ENCODE measurements at regions not wholly inside any gene's neighbourhood (a gene's known extent, or its start where the extent isn't known, plus 50 kb on each side); places are given as distances from the start of the nearest gene placed in this dataset.

DNA sequence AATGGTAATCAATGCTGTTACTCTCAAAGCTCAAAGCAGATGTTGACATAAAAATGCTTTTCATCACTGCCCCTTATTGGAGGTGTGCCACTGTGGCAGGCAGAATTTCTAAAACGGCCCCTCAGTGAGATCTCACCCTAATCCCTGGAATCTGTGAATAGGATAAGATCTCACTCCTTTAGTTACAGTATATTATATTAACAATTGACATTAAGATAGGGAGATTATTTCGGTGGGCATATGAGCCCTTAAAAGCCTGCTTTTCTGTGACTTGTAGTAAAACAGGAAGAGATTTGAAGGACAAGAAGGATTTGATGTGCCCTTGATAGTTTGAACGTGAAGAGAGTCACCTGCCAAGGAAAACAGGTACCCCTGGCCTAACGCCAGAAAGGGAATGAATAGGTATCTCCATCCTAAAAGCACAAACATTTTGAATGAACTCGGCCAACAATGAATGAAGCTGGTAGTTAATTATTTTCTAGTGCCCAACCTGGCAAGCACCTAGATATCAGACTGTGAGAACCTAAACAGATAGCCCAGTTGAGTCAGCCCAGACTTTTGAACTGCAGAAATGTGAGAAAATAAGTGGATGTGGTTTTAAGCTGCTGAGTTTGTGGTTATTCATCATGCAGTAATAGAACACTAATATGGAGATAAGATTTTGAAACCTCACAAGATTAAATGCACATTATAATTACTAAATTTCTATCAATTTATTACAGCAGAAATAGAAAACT, 881.6 kb downstream of the PCDH18 start:
- Mint-ChIP-seq H3K27ac (peak overlapping the region in 1 of 3 experiments; percentile 47), H3K27me3 (ENCODE audit: low read depth) (no peaks in the 10 kb centered on the region), H3K36me3 (ENCODE audit: low read depth) (no peaks in the 10 kb centered on the region), H3K9me3 (no peaks in the 10 kb centered on the region), H3K4me1 (peaks cover 14% of the 10 kb centered on the region), H3K4me3 (no peak overlapping the region)
- TF ChIP-seq, protein P1, sequence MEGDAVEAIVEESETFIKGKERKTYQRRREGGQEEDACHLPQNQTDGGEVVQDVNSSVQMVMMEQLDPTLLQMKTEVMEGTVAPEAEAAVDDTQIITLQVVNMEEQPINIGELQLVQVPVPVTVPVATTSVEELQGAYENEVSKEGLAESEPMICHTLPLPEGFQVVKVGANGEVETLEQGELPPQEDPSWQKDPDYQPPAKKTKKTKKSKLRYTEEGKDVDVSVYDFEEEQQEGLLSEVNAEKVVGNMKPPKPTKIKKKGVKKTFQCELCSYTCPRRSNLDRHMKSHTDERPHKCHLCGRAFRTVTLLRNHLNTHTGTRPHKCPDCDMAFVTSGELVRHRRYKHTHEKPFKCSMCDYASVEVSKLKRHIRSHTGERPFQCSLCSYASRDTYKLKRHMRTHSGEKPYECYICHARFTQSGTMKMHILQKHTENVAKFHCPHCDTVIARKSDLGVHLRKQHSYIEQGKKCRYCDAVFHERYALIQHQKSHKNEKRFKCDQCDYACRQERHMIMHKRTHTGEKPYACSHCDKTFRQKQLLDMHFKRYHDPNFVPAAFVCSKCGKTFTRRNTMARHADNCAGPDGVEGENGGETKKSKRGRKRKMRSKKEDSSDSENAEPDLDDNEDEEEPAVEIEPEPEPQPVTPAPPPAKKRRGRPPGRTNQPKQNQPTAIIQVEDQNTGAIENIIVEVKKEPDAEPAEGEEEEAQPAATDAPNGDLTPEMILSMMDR (IDR thresholded peaks at IDR 0.05; ENCODE audit: unreplicated experiment in 3 of 3): no peak

DNA sequence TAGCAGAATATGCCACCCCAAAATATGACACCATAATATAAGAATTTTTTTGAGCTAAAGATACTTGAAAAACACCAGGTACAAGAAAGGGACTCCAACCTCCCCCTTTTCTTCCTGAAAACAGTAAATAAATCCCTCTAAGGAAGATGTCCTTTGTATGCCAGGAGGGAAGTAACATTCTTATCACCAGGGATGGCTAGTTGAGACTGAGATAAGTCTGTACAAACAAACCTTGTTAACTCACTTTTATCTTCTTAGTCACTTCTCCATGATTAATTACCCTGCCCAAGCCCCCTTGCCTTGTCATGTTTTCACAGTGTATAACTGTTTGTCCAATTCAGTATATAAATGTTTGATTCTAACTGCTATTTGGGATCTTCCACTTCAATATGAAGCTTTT, 888.0 kb downstream of the PCDH18 start:
- H3K4me1 Mint-ChIP-seq: no peaks in the 10 kb centered on the region
- H3K4me3 Mint-ChIP-seq: no peak overlapping the region

GRCh38 chr4:136643416-136643815, 888.9 kb downstream of the PCDH18 start:
- no peaks in the 10 kb centered on the region for H3K9me3 Mint-ChIP-seq
- H3K4me1 Mint-ChIP-seq: no peaks in the 10 kb centered on the region
- no peak overlapping the region for H3K4me3 Mint-ChIP-seq
- no peaks in the 10 kb centered on the region for H3K36me3 Mint-ChIP-seq (ENCODE audit: low read depth)
- TF ChIP-seq, protein P1 (IDR thresholded peaks at IDR 0.05; ENCODE audit: unreplicated experiment in 3 of 3): no peak
- H3K27me3 Mint-ChIP-seq (ENCODE audit: low read depth): no peaks in the 10 kb centered on the region
- H3K27ac Mint-ChIP-seq: no peak overlapping the region

More for the DNA sequence above, 888.0 kb downstream of the PCDH18 start:
- H3K9me3 Mint-ChIP-seq: no peaks in the 10 kb centered on the region
- no peaks in the 10 kb centered on the region for H3K36me3 Mint-ChIP-seq (ENCODE audit: low read depth)
- H3K27me3 Mint-ChIP-seq (ENCODE audit: low read depth): no peaks in the 10 kb centered on the region
- TF ChIP-seq, protein P1 (IDR thresholded peaks at IDR 0.05; ENCODE audit: unreplicated experiment in 3 of 3): no peak
- no peak overlapping the region for H3K27ac Mint-ChIP-seq

- no peak overlapping the region for H3K27ac Mint-ChIP-seq
- TF ChIP-seq, protein P1 (IDR thresholded peaks at IDR 0.05; ENCODE audit: unreplicated experiment in 3 of 3): peak; percentile 18 to 41 (median 27)
- no peaks in the 10 kb centered on the region for H3K27me3 Mint-ChIP-seq (ENCODE audit: low read depth)
- no peak overlapping the region for H3K4me3 Mint-ChIP-seq
- no peaks in the 10 kb centered on the region for H3K9me3 Mint-ChIP-seq
- no peaks in the 10 kb centered on the region for H3K36me3 Mint-ChIP-seq (ENCODE audit: low read depth)
- H3K4me1 Mint-ChIP-seq: no peaks in the 10 kb centered on the region
Measured at GRCh38 chr4:136637071-136637777, 895.1 kb downstream of the PCDH18 start.

- TF ChIP-seq, protein P1 (IDR thresholded peaks at IDR 0.05; ENCODE audit: unreplicated experiment in 3 of 3): no peak
- Mint-ChIP-seq H3K4me1 (no peaks in the 10 kb centered on the region), H3K27me3 (ENCODE audit: low read depth) (no peaks in the 10 kb centered on the region), H3K27ac (no peak overlapping the region), H3K36me3 (ENCODE audit: low read depth) (no peaks in the 10 kb centered on the region), H3K9me3 (no peaks in the 10 kb centered on the region), H3K4me3 (no peak overlapping the region)
Measured at GRCh38 chr4:136636155-136636554, 896.1 kb downstream of the PCDH18 start.

Data from nephron (organoid).